Skin epidermis (tissue), 12 donors: ENCODE measurements at regions not wholly inside any gene's neighbourhood (a gene's known extent, or its start where the extent isn't known, plus 50 kb on each side); places are given as distances from the start of the nearest gene placed in this dataset.

ENCODE experiments used
- H3K27ac ChIP-seq, 21 experiments: fragments of 200-600 bp; sonication (generic) in 11 of 21; one replicate each; pipeline ENCODE4 v1.5.0; 2020; ENCODE audit warnings: mild to moderate bottlenecking in 3 of 21, inconsistent platforms in 2 of 21, moderate library complexity in 2 of 21
- H3K4me3 ChIP-seq, 7 experiments: fragments of 200-600 bp; sonication (generic) in 2 of 7; one replicate each; pipeline ENCODE4 v1.5.0; 2020; ENCODE audit warnings: inconsistent platforms in 2 of 7, mild to moderate bottlenecking in 2 of 7, moderate library complexity in 1 of 7

DNA sequence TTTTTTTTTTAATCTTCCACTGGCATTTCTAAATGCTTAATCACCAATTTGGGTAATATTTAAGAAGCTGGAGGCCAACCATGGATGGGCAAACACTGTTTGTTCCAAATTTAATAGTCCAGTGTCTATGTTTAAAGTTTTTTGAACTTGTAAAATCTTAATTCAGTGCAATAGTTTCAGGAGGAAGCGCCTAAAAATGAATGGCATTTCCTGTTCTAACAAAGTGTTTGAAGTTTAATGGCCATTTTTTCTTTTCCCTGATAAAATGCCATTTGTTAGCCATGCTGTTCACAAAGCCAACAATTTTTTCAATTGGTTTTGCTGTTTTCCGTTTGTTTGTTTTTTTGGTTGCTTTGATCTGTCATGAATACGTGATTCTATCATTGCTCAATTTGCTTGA, 552.1 kb downstream of the LMO4 start:
- Histone ChIP-seq H3K27ac (peak overlapping the region in 1 of 21 experiments; percentile 25), H3K4me3 (no peak overlapping the region)

DNA sequence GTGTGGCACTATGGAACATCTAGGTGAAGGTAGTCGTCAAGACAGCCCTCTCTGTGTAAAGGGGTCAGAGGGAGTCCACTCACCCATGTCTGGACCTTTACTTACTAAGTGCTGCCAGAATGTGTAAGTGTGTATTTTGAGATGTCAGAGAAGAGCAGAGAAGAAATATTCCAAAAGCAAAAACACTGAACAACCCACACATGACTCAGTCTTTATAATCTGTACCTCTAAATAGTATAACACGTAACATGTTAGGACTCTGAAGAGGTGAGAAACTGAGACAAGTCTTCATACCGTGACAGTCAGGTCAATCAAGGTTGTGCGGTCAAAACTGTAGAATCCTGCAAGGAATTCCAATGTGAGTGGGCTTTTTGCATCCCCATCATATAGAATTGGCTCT, 555.2 kb downstream of the LMO4 start:
- no peak overlapping the region for H3K4me3 ChIP-seq
- no peak overlapping the region for H3K27ac ChIP-seq

- no peak overlapping the region for H3K27ac ChIP-seq
- no peak overlapping the region for H3K4me3 ChIP-seq
Measured at GRCh38 chr1:87884581-87884980, 555.9 kb downstream of the LMO4 start.

GRCh38 chr1:87885278-87886025, 556.8 kb downstream of the LMO4 start:
- H3K27ac ChIP-seq = no peak overlapping the region
- no peak overlapping the region for H3K4me3 ChIP-seq

- no peak overlapping the region for H3K27ac ChIP-seq
- no peak overlapping the region for H3K4me3 ChIP-seq
Measured at GRCh38 chr1:87887100-87887499, 558.4 kb downstream of the LMO4 start.

DNA sequence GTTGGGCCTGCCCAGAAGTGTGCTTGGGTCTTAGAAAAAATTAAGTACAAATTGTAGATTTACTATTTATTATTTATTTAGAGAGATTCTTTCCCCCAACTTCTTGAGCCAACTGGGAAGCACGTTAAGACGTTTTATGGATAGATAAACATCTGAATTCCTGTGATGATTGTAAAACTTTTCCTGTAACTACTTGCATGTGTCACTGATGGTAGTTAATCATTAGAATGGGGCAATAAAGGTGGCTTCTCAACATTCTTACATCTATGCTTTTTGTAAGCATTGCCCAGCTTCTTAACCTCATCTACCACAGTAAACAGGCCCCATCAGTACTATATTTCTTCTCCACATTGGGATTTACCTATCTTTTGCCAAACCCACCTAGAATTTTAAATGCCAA, 559.8 kb downstream of the LMO4 start:
- Histone ChIP-seq H3K4me3 (no peak overlapping the region), H3K27ac (no peak overlapping the region)

DNA sequence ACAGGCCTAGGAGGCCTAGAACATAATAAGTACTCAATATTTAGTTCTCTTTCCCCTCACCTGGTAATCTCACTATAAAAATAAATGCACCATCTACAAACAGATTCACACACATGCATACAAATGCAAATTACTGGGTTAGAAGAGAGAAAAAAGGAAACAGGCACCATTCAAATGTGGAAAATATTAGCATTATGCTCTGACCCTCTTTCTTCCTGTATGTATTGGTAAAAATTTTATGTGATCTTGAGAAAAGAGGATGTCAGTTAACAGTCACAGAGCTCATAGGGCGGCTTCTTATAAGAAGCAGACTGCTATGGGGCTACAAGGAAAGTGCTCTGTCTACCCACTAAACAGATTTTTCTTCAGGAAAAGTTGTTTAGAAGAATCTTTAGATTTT, 565.4 kb downstream of the LMO4 start:
- H3K27ac ChIP-seq = no peak overlapping the region
- no peak overlapping the region for H3K4me3 ChIP-seq

DNA sequence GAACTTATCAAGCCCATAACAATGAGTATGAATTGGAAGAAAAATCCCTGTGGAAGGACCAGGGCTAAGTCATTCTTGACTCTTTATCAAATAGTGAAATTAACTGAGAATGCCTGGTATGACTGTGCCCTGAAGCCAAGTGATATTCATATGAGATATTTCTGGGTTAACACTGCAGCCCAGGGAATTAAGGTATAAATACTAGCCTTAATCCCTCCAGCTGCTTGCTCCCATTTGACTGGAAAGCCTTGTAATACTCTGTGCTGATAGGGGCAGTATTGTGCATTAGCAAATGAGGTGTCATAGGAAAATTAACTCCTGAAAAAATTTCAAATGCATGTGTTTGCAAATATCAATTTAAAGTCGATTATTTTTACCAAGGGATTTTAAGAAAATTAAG, 568.8 kb downstream of the LMO4 start:
- Histone ChIP-seq H3K27ac (no peak overlapping the region), H3K4me3 (no peak overlapping the region)

GRCh38 chr1:87898431-87898830, 569.8 kb downstream of the LMO4 start:
- no peak overlapping the region for H3K4me3 ChIP-seq
- no peak overlapping the region for H3K27ac ChIP-seq

GRCh38 chr1:87899017-87899416, 570.3 kb downstream of the LMO4 start:
- Histone ChIP-seq H3K4me3 (no peak overlapping the region), H3K27ac (no peak overlapping the region)

- Histone ChIP-seq H3K27ac (no peak overlapping the region), H3K4me3 (no peak overlapping the region)
Measured at GRCh38 chr1:87899746-87900145, 571.1 kb downstream of the LMO4 start.

DNA sequence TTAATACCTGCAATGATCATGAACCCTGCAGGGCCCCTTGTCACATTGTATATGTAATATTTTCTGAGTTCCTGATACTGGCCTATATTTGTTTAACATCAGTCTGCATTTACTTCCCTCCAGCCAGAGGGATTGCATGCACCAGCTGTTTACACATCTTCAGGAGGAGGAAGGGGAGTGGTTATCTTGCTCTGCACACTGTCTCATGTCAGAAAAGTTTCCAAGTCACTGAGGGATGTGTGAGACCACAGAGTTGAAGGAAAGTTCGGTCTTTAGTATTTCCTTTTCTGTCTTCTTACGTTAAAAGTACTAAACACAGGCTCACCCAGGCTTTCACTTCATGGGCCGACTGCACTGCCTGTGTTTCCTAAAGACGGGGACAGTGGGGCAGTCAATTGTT, 574.1 kb downstream of the LMO4 start:
- H3K27ac ChIP-seq = no peak overlapping the region

GRCh38 chr1:87903242-87903641, 574.6 kb downstream of the LMO4 start:
- no peak overlapping the region for H3K27ac ChIP-seq
- no peak overlapping the region for H3K4me3 ChIP-seq

More for the DNA sequence above, 574.1 kb downstream of the LMO4 start:
- H3K4me3 ChIP-seq = no peak overlapping the region

- Histone ChIP-seq H3K27ac (no peak overlapping the region), H3K4me3 (no peak overlapping the region)
Measured at GRCh38 chr1:87904651-87905050, 576.0 kb downstream of the LMO4 start.

- Histone ChIP-seq H3K4me3 (no peak overlapping the region), H3K27ac (no peak overlapping the region)
Measured at GRCh38 chr1:87905651-87906050, 577.0 kb downstream of the LMO4 start.

- H3K4me3 ChIP-seq = no peak overlapping the region
- no peak overlapping the region for H3K27ac ChIP-seq
Measured at GRCh38 chr1:87906078-87906477, 577.4 kb downstream of the LMO4 start.

DNA sequence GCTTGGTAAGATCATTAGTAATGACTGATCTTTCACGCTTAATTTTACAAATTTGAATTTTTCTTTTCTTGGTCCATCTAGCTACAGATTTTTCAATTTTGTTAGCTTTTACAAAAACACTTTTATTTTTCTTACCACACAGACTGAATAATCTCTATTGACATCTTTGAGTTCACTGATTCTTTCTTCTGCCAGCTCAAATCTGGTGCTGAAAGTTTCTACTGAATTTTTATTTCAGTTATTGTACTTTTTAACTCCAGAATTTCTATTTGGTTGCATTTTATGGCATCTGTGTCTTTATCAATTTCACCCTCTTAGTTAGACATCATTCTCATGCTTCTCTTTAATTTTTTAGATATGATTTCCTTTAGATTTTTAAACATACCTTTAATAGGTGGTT, 584.7 kb downstream of the LMO4 start:
- H3K4me3 ChIP-seq = no peak overlapping the region
- H3K27ac ChIP-seq = no peak overlapping the region

GRCh38 chr1:87914396-87914795, 585.7 kb downstream of the LMO4 start:
- Histone ChIP-seq H3K4me3 (no peak overlapping the region), H3K27ac (no peak overlapping the region)

GRCh38 chr1:87915771-87916170, 587.1 kb downstream of the LMO4 start:
- Histone ChIP-seq H3K27ac (no peak overlapping the region), H3K4me3 (no peak overlapping the region)

DNA sequence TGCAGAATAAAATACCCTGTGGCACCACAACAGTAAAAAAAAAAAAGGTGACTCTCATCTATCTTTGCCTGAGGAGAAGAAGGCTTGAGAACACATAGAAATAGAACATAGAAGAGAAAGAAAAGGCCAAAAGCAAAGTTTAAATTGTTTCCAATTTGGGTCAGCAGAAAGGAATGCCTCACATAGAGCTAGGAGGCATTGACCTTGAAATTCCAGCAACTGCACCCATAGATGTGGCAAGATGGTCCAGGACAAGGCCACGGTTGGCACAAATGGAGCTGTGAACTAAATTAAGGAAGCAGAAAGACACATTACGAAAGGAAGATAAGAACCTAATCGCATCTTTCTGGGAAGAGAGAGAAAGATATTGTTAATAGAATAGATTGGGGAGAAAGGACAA, 588.3 kb downstream of the LMO4 start:
- Histone ChIP-seq H3K4me3 (no peak overlapping the region), H3K27ac (no peak overlapping the region)

GRCh38 chr1:87918398-87918797, 589.7 kb downstream of the LMO4 start:
- no peak overlapping the region for H3K4me3 ChIP-seq
- H3K27ac ChIP-seq = no peak overlapping the region

DNA sequence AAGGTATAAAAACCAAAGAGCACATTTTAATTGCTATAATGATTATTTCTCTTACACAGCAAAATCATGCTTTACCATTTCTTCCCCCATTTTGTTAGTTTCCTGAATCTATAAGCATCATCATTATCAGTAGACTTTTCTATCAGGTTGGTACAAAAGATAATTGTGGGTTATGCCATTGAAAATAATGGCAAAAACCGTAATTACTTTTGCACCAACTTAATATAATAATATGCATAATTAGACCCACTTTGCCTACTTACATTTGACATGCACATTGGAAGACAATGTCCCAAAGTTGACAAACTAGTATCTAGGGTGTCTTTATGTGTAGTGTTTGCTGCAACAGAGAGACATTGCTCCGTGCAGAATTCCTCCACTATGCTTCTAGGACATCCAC, 594.2 kb downstream of the LMO4 start:
- H3K27ac ChIP-seq = no peak overlapping the region

More for the DNA sequence above, 594.2 kb downstream of the LMO4 start:
- no peak overlapping the region for H3K4me3 ChIP-seq
